ENCODE measurements at regions not wholly inside any gene's neighbourhood (a gene's known extent, or its start where the extent isn't known, plus 50 kb on each side); places are given as distances from the start of the nearest gene placed in this dataset.
A peak's percentile ranks its signal among the peaks of the same experiment; 100 is the strongest.

- ChIA-PET POLR2A (interaction anchor here (0.6 to 0.9 kb wide), 3 partner anchors 10 to 898 kb away, joined by 3 to 5 read pairs (median 5); no protein-coding TSS in a partner anchor), CTCF (ENCODE audit: unreplicated experiment) (no interaction called here)
- DNase-seq (ENCODE audit: low spot score), result no peak
- no peak overlapping the region for H3K4me2 ChIP-seq (ENCODE audit: low read length)
- H3K4me3 ChIP-seq (ENCODE audit: low read depth, low read length, poor library complexity, severe bottlenecking), result no peak overlapping the region
- no peaks in the 10 kb centered on the region for H3K4me1 ChIP-seq (ENCODE audit: insufficient read depth, low read length, poor library complexity, severe bottlenecking)
- H2AFZ ChIP-seq (ENCODE audit: low read length), result no peak overlapping the region
- intact Hi-C loops (cut with micrococcal nuclease; ENCODE audit: unreplicated experiment), result loop anchor here (10.0 kb wide), 1 partner anchor 869 kb away; no protein-coding TSS in a partner anchor
- H3K27ac ChIP-seq (ENCODE audit: low read depth, low read length, poor library complexity, severe bottlenecking), result no peak overlapping the region
- BruUV-seq (replicated peaks), result no TSS peak
- no peaks in the 10 kb centered on the region for H3K9me3 ChIP-seq (ENCODE audit: low read length)
- H3K36me3 ChIP-seq (ENCODE audit: insufficient read depth, low read length), result no peaks in the 10 kb centered on the region
- no peak for TF ChIP-seq CTCF (conservative IDR thresholded peaks at IDR 0.05; ENCODE audit: low read length)
- no peak for TF ChIP-seq EZH2phosphoT487 (IDR thresholded peaks at IDR 0.05; ENCODE audit: borderline replicate concordance, low read depth, low read length)
- no peaks in the 10 kb centered on the region for H4K20me1 ChIP-seq (ENCODE audit: insufficient read depth, low read length)
- no peaks in the 10 kb centered on the region for H3K9me2 ChIP-seq (ENCODE audit: insufficient read depth, low read length)
- no peaks in the 10 kb centered on the region for H3K79me2 ChIP-seq (ENCODE audit: insufficient read depth, low read depth, low read length)
Measured at GRCh38 chr2:209324281-209324680, 99.6 kb upstream of the MAP2 start.

- ChIA-PET CTCF (ENCODE audit: unreplicated experiment) (no interaction called here), POLR2A (interaction anchor here (0.6 to 0.7 kb wide), 3 partner anchors 48 to 602 kb away, joined by 3 to 4 read pairs (median 3); no protein-coding TSS in a partner anchor)
- Histone ChIP-seq H3K27ac (ENCODE audit: low read depth, low read length, poor library complexity, severe bottlenecking) (no peak overlapping the region), H3K9me2 (ENCODE audit: insufficient read depth, low read length) (no peaks in the 10 kb centered on the region), H2AFZ (ENCODE audit: low read length) (no peak overlapping the region), H3K4me2 (ENCODE audit: low read length) (no peak overlapping the region), H3K36me3 (ENCODE audit: insufficient read depth, low read length) (no peaks in the 10 kb centered on the region), H4K20me1 (ENCODE audit: insufficient read depth, low read length) (no peaks in the 10 kb centered on the region), H3K4me3 (ENCODE audit: low read depth, low read length, poor library complexity, severe bottlenecking) (no peak overlapping the region), H3K4me1 (ENCODE audit: insufficient read depth, low read length, poor library complexity, severe bottlenecking) (no peaks in the 10 kb centered on the region), H3K9me3 (ENCODE audit: low read length) (no peaks in the 10 kb centered on the region), H3K79me2 (ENCODE audit: insufficient read depth, low read depth, low read length) (no peaks in the 10 kb centered on the region)
- BruUV-seq (replicated peaks), result no TSS peak
- TF ChIP-seq EZH2phosphoT487 (IDR thresholded peaks at IDR 0.05; ENCODE audit: borderline replicate concordance, low read depth, low read length) (no peak), CTCF (conservative IDR thresholded peaks at IDR 0.05; ENCODE audit: low read length) (peak; percentile 61)
- DNase-seq (ENCODE audit: low spot score), result peak; percentile 6
- intact Hi-C loops (cut with micrococcal nuclease; ENCODE audit: unreplicated experiment), result loop anchor here (5.0 kb wide), 1 partner anchor 934 kb away; no protein-coding TSS in a partner anchor
Measured at GRCh38 chr2:209331291-209331844, 92.5 kb upstream of the MAP2 start.
